ENCODE measurements at regions not wholly inside any gene's neighbourhood (a gene's known extent, or its start where the extent isn't known, plus 50 kb on each side); places are given as distances from the start of the nearest gene placed in this dataset.
A peak's percentile ranks its signal among the peaks of the same experiment; 100 is the strongest.

- DNase-seq (ENCODE audit: low spot score), result no peak
These were observed 317.7 kb downstream of the MATN1 start for GRCh38 chr1:30405631-30406212.

GRCh38 chr1:30405081-30405480 is 318.3 kb downstream of the MATN1 start:
- no peak for DNase-seq (ENCODE audit: low spot score)

GRCh38 chr1:30404341-30404740 is 319.0 kb downstream of the MATN1 start:
- no peak for DNase-seq (ENCODE audit: low spot score)

- DNase-seq (ENCODE audit: low spot score), result no peak
These were observed 319.7 kb downstream of the MATN1 start for GRCh38 chr1:30403726-30404125.

- DNase-seq (ENCODE audit: low spot score), result no peak
These were observed 320.2 kb downstream of the MATN1 start for GRCh38 chr1:30403061-30403645.

- DNase-seq (ENCODE audit: low spot score), result no peak
These were observed 321.4 kb downstream of the MATN1 start for GRCh38 chr1:30402031-30402430.

- no peak for DNase-seq (ENCODE audit: low spot score)
These were observed 322.9 kb downstream of the MATN1 start for GRCh38 chr1:30400507-30400906.

GRCh38 chr1:30399026-30399425 is 324.4 kb downstream of the MATN1 start:
- DNase-seq (ENCODE audit: low spot score), result no peak

- DNase-seq (ENCODE audit: low spot score), result no peak
These were observed 325.8 kb downstream of the MATN1 start for GRCh38 chr1:30397576-30397975.

- no peak for DNase-seq (ENCODE audit: low spot score)
These were observed 327.8 kb downstream of the MATN1 start for GRCh38 chr1:30395631-30396030.

- DNase-seq (ENCODE audit: low spot score), result no peak
These were observed 335.0 kb downstream of the MATN1 start for GRCh38 chr1:30388386-30388785.

GRCh38 chr1:30386156-30386926 is 337.0 kb downstream of the MATN1 start:
- DNase-seq (ENCODE audit: low spot score), result no peak

- no peak for DNase-seq (ENCODE audit: low spot score)
These were observed 338.0 kb downstream of the MATN1 start for GRCh38 chr1:30385246-30385995.

- DNase-seq (ENCODE audit: low spot score), result no peak
These were observed 338.8 kb downstream of the MATN1 start for GRCh38 chr1:30384286-30385245.

- no peak for DNase-seq (ENCODE audit: low spot score)
These were observed 340.1 kb downstream of the MATN1 start for GRCh38 chr1:30383221-30383711.

GRCh38 chr1:30382496-30382895 is 340.9 kb downstream of the MATN1 start:
- DNase-seq (ENCODE audit: low spot score), result no peak

- no peak for DNase-seq (ENCODE audit: low spot score)
These were observed 341.6 kb downstream of the MATN1 start for GRCh38 chr1:30381671-30382365.

GRCh38 chr1:30381266-30381665 is 342.1 kb downstream of the MATN1 start:
- DNase-seq (ENCODE audit: low spot score), result no peak

- DNase-seq (ENCODE audit: low spot score), result no peak
These were observed 342.8 kb downstream of the MATN1 start for GRCh38 chr1:30380625-30380984.

- peak; percentile 86 for DNase-seq (ENCODE audit: low spot score)
These were observed 343.4 kb downstream of the MATN1 start for GRCh38 chr1:30379684-30380624.

All from Ammon's horn (tissue), 1 donor.